Endothelial cell of umbilical vein (primary cell): ENCODE measurements at regions not wholly inside any gene's neighbourhood (a gene's known extent, or its start where the extent isn't known, plus 50 kb on each side); places are given as distances from the start of the nearest gene placed in this dataset.

Experiments used
- BruUV-seq: library from RNA; stranded (reverse); fragments of 400-500 nt; replicated peaks from 2 replicates; lab custom pipeline; 2021; lab: Mats Ljungman, UMichigan
- CTCF ChIA-PET: fragments of 300-600, 350-600 bp; sonication (Branson Sonifier 250); formaldehyde crosslinking; loops from one replicate; lab custom pipeline; 2021; ENCODE audit warnings: antibody characterized with exemption, inconsistent platforms; lab: Charles Lee
- POLR2A ChIA-PET: fragments of 300-600, 350-600 bp; sonication (Branson Sonifier 250); formaldehyde crosslinking; loops from one replicate; lab custom pipeline; 2021; ENCODE audit warnings: antibody characterized with exemption, inconsistent platforms; lab: Charles Lee
- DNase-seq: peaks from one replicate; pipeline ENCODE4 v3.0.0-alpha.2; 2011; ENCODE audit warnings: low read depth, low spot score
- FAIRE-seq: peaks from 2 replicates; lab custom pipeline; 2011; peaks lifted over from hg19 to GRCh38; lab: Jason Lieb, UNC
- H2AFZ ChIP-seq: 2 replicates; pipeline ENCODE4 v1.6.0; 2012; ENCODE audit warnings: low read depth, low read length, control low read depth, inconsistent platforms
- H3K27ac ChIP-seq: 2 replicates; pipeline ENCODE4 v1.5.1; 2011; ENCODE audit warnings: low read depth, mild to moderate bottlenecking, control low read depth, low read length, moderate library complexity; ENCODE audit not compliant: insufficient read depth
- H3K27me3 ChIP-seq, 2 experiments: 2 replicates each; pipeline versions ENCODE4 v1.6.0 to v1.6.1; 2011; ENCODE audit warnings: low read length in 2 of 2, mixed read lengths in 1 of 2; ENCODE audit not compliant: control insufficient read depth in 2 of 2, insufficient read depth in 2 of 2
- H3K36me3 ChIP-seq, 2 experiments: 2 replicates in 1 of 2; 3 replicates in 1 of 2; pipeline ENCODE4 v1.5.1; 2011; ENCODE audit warnings: low read length in 2 of 2, mild to moderate bottlenecking in 1 of 2, moderate library complexity in 1 of 2; ENCODE audit not compliant: control insufficient read depth in 2 of 2, insufficient read depth in 2 of 2; ENCODE audit errors: extremely low read depth in 1 of 2
- H3K4me1 ChIP-seq: 3 replicates; pipeline ENCODE4 v1.5.1; 2011; ENCODE audit warnings: mild to moderate bottlenecking, low read length; ENCODE audit not compliant: control insufficient read depth, insufficient read depth; ENCODE audit errors: extremely low read depth
- H3K4me2 ChIP-seq: 2 replicates; pipeline ENCODE4 v1.6.1; 2011; ENCODE audit warnings: low read length, control low read depth, mixed read lengths; ENCODE audit not compliant: insufficient read depth
- H3K4me3 ChIP-seq, 3 experiments: fragments of 200-600 bp in 1 of 3; sonication (generic), shearing (Covaris generic) in 1 of 3; replicated peaks in 1 of 3; 2 replicates each; pipeline ENCODE4 v1.5.1; 2011 to 2016; ENCODE audit warnings: control low read depth in 3 of 3, low read length in 3 of 3, mild to moderate bottlenecking in 2 of 3, inconsistent platforms in 1 of 3, low read depth in 1 of 3, moderate library complexity in 1 of 3; ENCODE audit not compliant: insufficient read depth in 1 of 3
- H3K79me2 ChIP-seq: 2 replicates; pipeline ENCODE4 v1.6.0; 2012; ENCODE audit warnings: low read length, inconsistent platforms; ENCODE audit not compliant: control insufficient read depth, insufficient read depth
- H3K9ac ChIP-seq: replicated peaks from 2 replicates; pipeline ENCODE3; 2011; ENCODE audit warnings: low read length, control low read depth; ENCODE audit not compliant: insufficient read depth; ENCODE audit errors: extremely low read depth
- H3K9me1 ChIP-seq: replicated peaks from 3 replicates; pipeline ENCODE4 v1.6.0; 2011; ENCODE audit warnings: mild to moderate bottlenecking, low read length; ENCODE audit not compliant: control insufficient read depth, insufficient read depth; ENCODE audit errors: extremely low read depth
- H3K9me3 ChIP-seq: replicated peaks from 2 replicates; pipeline ENCODE4 v1.5.1; 2012; ENCODE audit warnings: low read length, inconsistent platforms; ENCODE audit not compliant: control insufficient read depth, insufficient read depth
- H4K20me1 ChIP-seq: replicated peaks from 2 replicates; pipeline ENCODE3; 2011; ENCODE audit warnings: mild to moderate bottlenecking, low read length; ENCODE audit not compliant: control insufficient read depth, insufficient read depth; ENCODE audit errors: extremely low read depth
- EZH2 ChIP-seq: IDR thresholded peaks from 2 replicates; pipeline ENCODE4 v1.6.1; 2012; ENCODE audit warnings: borderline replicate concordance, low read depth, mild to moderate bottlenecking, moderate library complexity, low read length, inconsistent platforms; ENCODE audit not compliant: severe bottlenecking
- FOS ChIP-seq: IDR thresholded peaks from 2 replicates; pipeline ENCODE4 v1.6.1; 2011; ENCODE audit warnings: mild to moderate bottlenecking, low read length, moderate library complexity, borderline replicate concordance; ENCODE audit not compliant: insufficient read depth
- GATA2 ChIP-seq: IDR thresholded peaks from 2 replicates; pipeline ENCODE4 v1.7.0; 2011; ENCODE audit warnings: low read depth, mild to moderate bottlenecking, moderate library complexity, mixed read lengths, low read length; ENCODE audit not compliant: insufficient read length, insufficient read depth
- JUN ChIP-seq: IDR thresholded peaks from 2 replicates; pipeline ENCODE4 v1.6.1; 2011; ENCODE audit warnings: borderline replicate concordance, low read depth; ENCODE audit not compliant: insufficient read length, insufficient read depth
- MYC ChIP-seq: IDR thresholded peaks from one replicate; pipeline ENCODE4 v1.6.1; 2011; ENCODE audit warnings: mild to moderate bottlenecking, low read depth, low read length
- POLR2A ChIP-seq: IDR thresholded peaks from 2 replicates; pipeline ENCODE4 v1.6.1; 2012; ENCODE audit warnings: low read depth, mild to moderate bottlenecking, control low read depth, low read length
- POLR2AphosphoS5 ChIP-seq: IDR thresholded peaks from 2 replicates; pipeline ENCODE4 v1.6.1; 2012; ENCODE audit warnings: low read depth, mild to moderate bottlenecking, control low read depth, low read length, moderate library complexity; ENCODE audit not compliant: insufficient read depth
- dilution Hi-C: fragments of 300-500 bp; cut with MboI; formaldehyde crosslinking; loops from one replicate; pipeline ENCODE4 v1.15.0; 2019; ENCODE audit warnings: low sequenced_read_pairs; ENCODE audit not compliant: extremely low pct_ligation_motif_present
- intact Hi-C: fragments of 100-400 bp; cut with micrococcal nuclease; formaldehyde crosslinking; loops from one replicate; pipeline ENCODE4 v1.10.0; 2022
- TF ChIP-seq, protein P1 (sequence below), 2 donors: IDR thresholded peaks; 1 replicate in 1 of 2; 2 replicates in 1 of 2; pipeline ENCODE4 v1.5.1; 2011; ENCODE audit warnings: low read length in 2 of 2, mild to moderate bottlenecking in 2 of 2, moderate library complexity in 2 of 2, control low read depth in 1 of 2, inconsistent platforms in 1 of 2, low read depth in 1 of 2; ENCODE audit not compliant: insufficient read depth in 1 of 2; ENCODE audit errors: extremely low read depth in 1 of 2
- TF ChIP-seq, protein P2 (sequence below): IDR thresholded peaks from 2 replicates; pipeline ENCODE4 v1.6.1; 2011; ENCODE audit not compliant: insufficient read depth, insufficient read length

DNA sequence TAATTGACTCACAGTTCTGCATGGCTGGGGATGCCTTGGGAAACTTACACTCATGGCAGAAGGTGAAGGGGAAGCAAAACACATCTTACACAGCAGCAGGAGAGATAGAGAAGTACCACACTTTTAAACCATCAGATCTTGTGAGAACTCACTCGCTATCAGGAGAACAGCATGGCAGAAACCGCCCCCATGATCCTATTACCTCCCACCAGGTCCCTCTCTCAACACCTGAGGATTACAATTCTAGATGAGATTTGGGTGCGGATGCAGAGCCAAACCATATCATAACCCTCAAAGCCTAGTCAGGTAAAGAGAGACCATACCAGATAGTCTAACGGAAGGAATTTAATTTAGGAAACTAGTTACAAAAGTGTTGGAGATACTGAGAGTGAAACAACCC lies 182.6 kb upstream of the ACVR2A start:
- Histone ChIP-seq H3K36me3 (no peaks in the 10 kb centered on the region), H3K9me1 (no peaks in the 10 kb centered on the region), H3K4me1 (no peaks in the 10 kb centered on the region), H3K27me3 (no peaks in the 10 kb centered on the region), H4K20me1 (no peaks in the 10 kb centered on the region), H3K4me2 (no peak overlapping the region), H3K4me3 (no peak overlapping the region), H2AFZ (no peak overlapping the region), H3K9me3 (no peaks in the 10 kb centered on the region), H3K9ac (no peak overlapping the region), H3K27ac (no peak overlapping the region), H3K79me2 (no peaks in the 10 kb centered on the region)
- CTCF ChIA-PET: no interaction called here
- POLR2A ChIA-PET: no interaction called here
- intact Hi-C loops: no loop called here
- FAIRE-seq (no peak), DNase-seq (no peak)
- no peak for TF ChIP-seq FOS
- TF ChIP-seq, protein P1, sequence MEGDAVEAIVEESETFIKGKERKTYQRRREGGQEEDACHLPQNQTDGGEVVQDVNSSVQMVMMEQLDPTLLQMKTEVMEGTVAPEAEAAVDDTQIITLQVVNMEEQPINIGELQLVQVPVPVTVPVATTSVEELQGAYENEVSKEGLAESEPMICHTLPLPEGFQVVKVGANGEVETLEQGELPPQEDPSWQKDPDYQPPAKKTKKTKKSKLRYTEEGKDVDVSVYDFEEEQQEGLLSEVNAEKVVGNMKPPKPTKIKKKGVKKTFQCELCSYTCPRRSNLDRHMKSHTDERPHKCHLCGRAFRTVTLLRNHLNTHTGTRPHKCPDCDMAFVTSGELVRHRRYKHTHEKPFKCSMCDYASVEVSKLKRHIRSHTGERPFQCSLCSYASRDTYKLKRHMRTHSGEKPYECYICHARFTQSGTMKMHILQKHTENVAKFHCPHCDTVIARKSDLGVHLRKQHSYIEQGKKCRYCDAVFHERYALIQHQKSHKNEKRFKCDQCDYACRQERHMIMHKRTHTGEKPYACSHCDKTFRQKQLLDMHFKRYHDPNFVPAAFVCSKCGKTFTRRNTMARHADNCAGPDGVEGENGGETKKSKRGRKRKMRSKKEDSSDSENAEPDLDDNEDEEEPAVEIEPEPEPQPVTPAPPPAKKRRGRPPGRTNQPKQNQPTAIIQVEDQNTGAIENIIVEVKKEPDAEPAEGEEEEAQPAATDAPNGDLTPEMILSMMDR (IDR thresholded peaks at IDR 0.05; ENCODE audit: extremely low read depth in 1 of 2, insufficient read depth in 1 of 2, low read depth in 1 of 2, low read length in 2 of 2): no peak
- TF ChIP-seq EZH2: no peak
- no peak for TF ChIP-seq MYC
- TF ChIP-seq POLR2AphosphoS5: no peak
- TF ChIP-seq GATA2: no peak
- TF ChIP-seq POLR2A: no peak
- no peak for TF ChIP-seq JUN
- TF ChIP-seq, protein P2, sequence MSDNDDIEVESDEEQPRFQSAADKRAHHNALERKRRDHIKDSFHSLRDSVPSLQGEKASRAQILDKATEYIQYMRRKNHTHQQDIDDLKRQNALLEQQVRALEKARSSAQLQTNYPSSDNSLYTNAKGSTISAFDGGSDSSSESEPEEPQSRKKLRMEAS: no peak
- dilution Hi-C loops: no loop called here
- BruUV-seq: no TSS peak
